Nephron progenitor cell (in vitro differentiated cells): ENCODE measurements at regions not wholly inside any gene's neighbourhood (a gene's known extent, or its start where the extent isn't known, plus 50 kb on each side); places are given as distances from the start of the nearest gene placed in this dataset.

Experiments used
- DNase-seq: peaks from one replicate; pipeline ENCODE4 v3.0.0; 2021
- H3K27ac Mint-ChIP-seq: 2 replicates; pipeline ENCODE4 v1.8.0; 2021; ENCODE audit warnings: mild to moderate bottlenecking, moderate library complexity, mixed read lengths
- H3K27me3 Mint-ChIP-seq: 2 replicates; pipeline ENCODE4 v1.8.0; 2021; ENCODE audit warnings: mild to moderate bottlenecking, low read depth, mixed read lengths; ENCODE audit not compliant: poor library complexity
- H3K36me3 Mint-ChIP-seq: 2 replicates; pipeline ENCODE4 v1.8.0; 2021; ENCODE audit warnings: low read depth, mixed read lengths
- H3K4me1 Mint-ChIP-seq: 2 replicates; pipeline ENCODE4 v1.8.0; 2021; ENCODE audit warnings: mixed read lengths
- H3K4me3 Mint-ChIP-seq: 2 replicates; pipeline ENCODE4 v1.8.0; 2021; ENCODE audit warnings: mild to moderate bottlenecking, moderate library complexity, mixed read lengths
- H3K9me3 Mint-ChIP-seq: 2 replicates; pipeline ENCODE4 v1.8.0; 2021; ENCODE audit warnings: mild to moderate bottlenecking, moderate library complexity, mixed read lengths
- TF ChIP-seq, protein P1 (sequence below): fragments of 200-600 bp; sonication (generic); IDR thresholded peaks from 2 replicates; pipeline ENCODE4 v1.5.0; 2021; ENCODE audit warnings: antibody characterized with exemption

DNA sequence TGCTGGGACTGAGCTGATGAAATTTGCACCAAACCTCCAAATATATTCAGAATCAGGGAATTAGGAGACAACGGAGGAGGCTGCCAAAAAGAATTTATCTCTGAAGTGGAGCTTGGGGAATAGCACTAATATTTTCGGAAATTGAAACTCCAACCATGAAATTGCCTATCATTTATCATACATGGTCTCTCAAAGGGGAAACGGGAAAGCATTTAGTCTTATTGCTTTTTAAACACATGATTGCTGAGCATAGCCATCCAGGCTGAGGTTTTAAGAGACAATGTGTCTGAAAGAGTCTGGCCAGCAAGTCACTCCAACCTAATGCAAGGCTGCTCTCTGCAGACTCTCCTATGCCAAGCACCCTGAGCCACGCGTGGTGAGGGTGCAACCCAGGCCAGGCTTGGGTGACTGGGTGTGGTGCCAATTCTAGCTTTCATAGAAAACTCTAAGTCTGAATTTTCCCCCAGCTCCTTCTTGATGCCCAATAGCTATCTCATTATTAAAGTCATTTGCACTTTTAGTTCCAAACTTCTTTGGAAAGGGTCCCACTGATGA, 200.2 kb downstream of the RPLP1 start:
- peaks cover 31% of the 10 kb centered on the region for H3K27me3 Mint-ChIP-seq
- no peak for DNase-seq
- no peak overlapping the region for H3K4me3 Mint-ChIP-seq
- no peak overlapping the region for H3K27ac Mint-ChIP-seq
- peaks cover 20% of the 10 kb centered on the region for H3K4me1 Mint-ChIP-seq
- no peaks in the 10 kb centered on the region for H3K9me3 Mint-ChIP-seq
- H3K36me3 Mint-ChIP-seq = no peaks in the 10 kb centered on the region
- TF ChIP-seq, protein P1, sequence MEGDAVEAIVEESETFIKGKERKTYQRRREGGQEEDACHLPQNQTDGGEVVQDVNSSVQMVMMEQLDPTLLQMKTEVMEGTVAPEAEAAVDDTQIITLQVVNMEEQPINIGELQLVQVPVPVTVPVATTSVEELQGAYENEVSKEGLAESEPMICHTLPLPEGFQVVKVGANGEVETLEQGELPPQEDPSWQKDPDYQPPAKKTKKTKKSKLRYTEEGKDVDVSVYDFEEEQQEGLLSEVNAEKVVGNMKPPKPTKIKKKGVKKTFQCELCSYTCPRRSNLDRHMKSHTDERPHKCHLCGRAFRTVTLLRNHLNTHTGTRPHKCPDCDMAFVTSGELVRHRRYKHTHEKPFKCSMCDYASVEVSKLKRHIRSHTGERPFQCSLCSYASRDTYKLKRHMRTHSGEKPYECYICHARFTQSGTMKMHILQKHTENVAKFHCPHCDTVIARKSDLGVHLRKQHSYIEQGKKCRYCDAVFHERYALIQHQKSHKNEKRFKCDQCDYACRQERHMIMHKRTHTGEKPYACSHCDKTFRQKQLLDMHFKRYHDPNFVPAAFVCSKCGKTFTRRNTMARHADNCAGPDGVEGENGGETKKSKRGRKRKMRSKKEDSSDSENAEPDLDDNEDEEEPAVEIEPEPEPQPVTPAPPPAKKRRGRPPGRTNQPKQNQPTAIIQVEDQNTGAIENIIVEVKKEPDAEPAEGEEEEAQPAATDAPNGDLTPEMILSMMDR = no peak

DNA sequence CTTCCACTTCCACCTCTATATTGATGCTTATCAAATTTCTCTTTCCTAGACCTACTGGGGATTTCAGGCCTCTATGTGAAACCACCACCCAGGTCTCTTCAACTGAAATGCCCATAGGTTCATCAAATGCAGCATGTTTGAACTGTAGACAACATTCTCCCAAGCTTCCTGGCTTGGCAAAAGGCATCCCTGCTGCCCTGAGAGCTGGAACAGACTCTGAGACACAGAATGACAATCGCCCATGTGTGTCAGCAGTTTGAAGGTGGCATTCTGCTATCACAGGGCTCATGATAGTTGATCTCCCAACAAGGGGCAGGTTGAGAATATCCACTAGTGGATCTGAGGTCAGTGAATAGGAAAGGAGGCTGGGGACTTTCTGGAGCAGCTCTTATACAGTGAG, 200.7 kb downstream of the RPLP1 start:
- H3K4me3 Mint-ChIP-seq = no peak overlapping the region
- H3K9me3 Mint-ChIP-seq = no peaks in the 10 kb centered on the region
- DNase-seq = no peak
- H3K36me3 Mint-ChIP-seq = no peaks in the 10 kb centered on the region
- H3K4me1 Mint-ChIP-seq = peaks cover 16% of the 10 kb centered on the region
- H3K27me3 Mint-ChIP-seq = peaks cover 31% of the 10 kb centered on the region
- no peak overlapping the region for H3K27ac Mint-ChIP-seq
- TF ChIP-seq, protein P1 = no peak

- TF ChIP-seq, protein P1 = no peak
- Mint-ChIP-seq H3K4me1 (peaks cover 14% of the 10 kb centered on the region), H3K27ac (no peak overlapping the region), H3K9me3 (no peaks in the 10 kb centered on the region), H3K27me3 (peaks cover 31% of the 10 kb centered on the region), H3K4me3 (no peak overlapping the region), H3K36me3 (no peaks in the 10 kb centered on the region)
- no peak for DNase-seq
Observed at GRCh38 chr15:69653846-69654245, 201.2 kb downstream of the RPLP1 start.

GRCh38 chr15:69656271-69657030, 203.8 kb downstream of the RPLP1 start:
- Mint-ChIP-seq H3K9me3 (no peaks in the 10 kb centered on the region), H3K36me3 (no peaks in the 10 kb centered on the region), H3K4me3 (no peak overlapping the region), H3K4me1 (peaks cover 4% of the 10 kb centered on the region), H3K27ac (no peak overlapping the region), H3K27me3 (peaks cover 16% of the 10 kb centered on the region)
- TF ChIP-seq, protein P1 = no peak
- no peak for DNase-seq

GRCh38 chr15:69657626-69658025, 205.0 kb downstream of the RPLP1 start:
- H3K9me3 Mint-ChIP-seq = no peaks in the 10 kb centered on the region
- H3K27me3 Mint-ChIP-seq = peaks cover 10% of the 10 kb centered on the region
- no peak overlapping the region for H3K4me3 Mint-ChIP-seq
- H3K27ac Mint-ChIP-seq = no peak overlapping the region
- TF ChIP-seq, protein P1 = no peak
- H3K4me1 Mint-ChIP-seq = peaks cover 4% of the 10 kb centered on the region
- no peak for DNase-seq
- H3K36me3 Mint-ChIP-seq = no peaks in the 10 kb centered on the region
